Loucy (cell line): ENCODE measurements at regions not wholly inside any gene's neighbourhood (a gene's known extent, or its start where the extent isn't known, plus 50 kb on each side); places are given as distances from the start of the nearest gene placed in this dataset.

Experiments
- H2AFZ ChIP-seq: fragments of 200-600 bp; sonication (generic); 2 replicates; pipeline ENCODE4 v1.6.0; 2016; ENCODE audit warnings: antibody characterized with exemption, mild to moderate bottlenecking, low read length, moderate library complexity
- H3F3A ChIP-seq: fragments of 200-600 bp; 2 replicates; pipeline ENCODE4 v1.6.0; 2016; ENCODE audit warnings: antibody characterized with exemption, low read depth, mild to moderate bottlenecking
- H3K27me3 ChIP-seq: fragments of 200-600 bp; sonication (generic); 2 replicates; pipeline ENCODE4 v1.6.1; 2014; ENCODE audit warnings: low read length, mild to moderate bottlenecking; ENCODE audit not compliant: insufficient read depth, poor library complexity, severe bottlenecking
- H3K36me3 ChIP-seq: fragments of 200-600 bp; sonication (generic); 2 replicates; pipeline ENCODE4 v1.6.1; 2016; ENCODE audit warnings: low read length; ENCODE audit not compliant: insufficient read depth
- H3K4me1 ChIP-seq: fragments of 200-600 bp; sonication (generic); 2 replicates; pipeline ENCODE4 v1.5.1; 2014; ENCODE audit warnings: low read length, mild to moderate bottlenecking; ENCODE audit not compliant: insufficient read depth, poor library complexity, severe bottlenecking
- H3K4me2 ChIP-seq: fragments of 200-600 bp; sonication (generic); 2 replicates; pipeline ENCODE4 v1.6.0; 2014; ENCODE audit warnings: antibody characterized with exemption, low read length, low read depth, mild to moderate bottlenecking; ENCODE audit not compliant: poor library complexity, severe bottlenecking
- H3K4me3 ChIP-seq: fragments of 200-600 bp; sonication (generic); 2 replicates; pipeline ENCODE4 v1.5.1; 2014; ENCODE audit warnings: low read length, mild to moderate bottlenecking, mixed read lengths; ENCODE audit not compliant: poor library complexity, severe bottlenecking
- H3K79me2 ChIP-seq: fragments of 200-600 bp; sonication (generic); 2 replicates; pipeline ENCODE4 v1.6.1; 2014; ENCODE audit warnings: low read length; ENCODE audit not compliant: insufficient read depth
- H3K9ac ChIP-seq: fragments of 200-600 bp; sonication (generic); 2 replicates; pipeline ENCODE4 v1.6.0; 2014; ENCODE audit warnings: mild to moderate bottlenecking, low read depth, low read length, moderate library complexity; ENCODE audit not compliant: poor library complexity, severe bottlenecking
- H3K9me2 ChIP-seq: fragments of 200-600 bp; sonication (generic); replicated peaks from 2 replicates; pipeline ENCODE4 v1.6.1; 2016; ENCODE audit warnings: low read depth, low read length, mixed read lengths
- H3K9me3 ChIP-seq: fragments of 200-600 bp; sonication (generic); 2 replicates; pipeline ENCODE4 v1.6.1; 2014; ENCODE audit warnings: mild to moderate bottlenecking, antibody characterized with exemption, low read length, low read depth; ENCODE audit not compliant: insufficient read depth
- H4K20me1 ChIP-seq: fragments of 200-600 bp; sonication (generic); 2 replicates; pipeline ENCODE4 v1.6.0; 2014; ENCODE audit warnings: antibody characterized with exemption, low read length, mild to moderate bottlenecking; ENCODE audit not compliant: insufficient read depth, poor library complexity, severe bottlenecking
- CTCF ChIP-seq: fragments of 200-600 bp; sonication (generic); conservative IDR thresholded peaks from 2 replicates; pipeline ENCODE4 v1.5.1; 2014; ENCODE audit warnings: mild to moderate bottlenecking, antibody characterized with exemption, low read length
- EZH2phosphoT487 ChIP-seq: fragments of 200-600 bp; IDR thresholded peaks from 2 replicates; pipeline ENCODE4 v1.6.1; 2018; ENCODE audit warnings: antibody characterized with exemption, mild to moderate bottlenecking, moderate library complexity, borderline replicate concordance

- H3K4me2 ChIP-seq = no peak overlapping the region
- no peaks in the 10 kb centered on the region for H4K20me1 ChIP-seq
Observed at GRCh38 chr5:36457511-36458270, 148.7 kb upstream of the SLC1A3 start.

GRCh38 chr5:36458746-36459145, 147.7 kb upstream of the SLC1A3 start:
- Histone ChIP-seq H3K79me2 (no peaks in the 10 kb centered on the region), H3K4me2 (no peak overlapping the region), H3F3A (no peaks in the 10 kb centered on the region), H2AFZ (peak overlapping the region; percentile 30), H3K9ac (no peak overlapping the region), H3K27me3 (no peaks in the 10 kb centered on the region), H3K4me1 (peaks cover 26% of the 10 kb centered on the region), H3K36me3 (no peaks in the 10 kb centered on the region), H3K9me3 (no peaks in the 10 kb centered on the region), H3K9me2 (no peaks in the 10 kb centered on the region), H4K20me1 (no peaks in the 10 kb centered on the region), H3K4me3 (no peak overlapping the region)
- TF ChIP-seq EZH2phosphoT487 (no peak), CTCF (no peak)

More at GRCh38 chr5:36457511-36458270, 148.7 kb upstream of the SLC1A3 start:
- no peak overlapping the region for H3K4me3 ChIP-seq
- no peaks in the 10 kb centered on the region for H3F3A ChIP-seq
- H2AFZ ChIP-seq = no peak overlapping the region
- H3K9me3 ChIP-seq = no peaks in the 10 kb centered on the region
- peaks cover 23% of the 10 kb centered on the region for H3K4me1 ChIP-seq
- H3K79me2 ChIP-seq = no peaks in the 10 kb centered on the region
- TF ChIP-seq CTCF = no peak
- no peak for TF ChIP-seq EZH2phosphoT487
- H3K9ac ChIP-seq = no peak overlapping the region
- H3K36me3 ChIP-seq = no peaks in the 10 kb centered on the region
- no peaks in the 10 kb centered on the region for H3K9me2 ChIP-seq
- H3K27me3 ChIP-seq = no peaks in the 10 kb centered on the region

GRCh38 chr5:36459176-36460135, 146.9 kb upstream of the SLC1A3 start:
- Histone ChIP-seq H3K9me2 (no peaks in the 10 kb centered on the region), H3F3A (no peaks in the 10 kb centered on the region), H3K27me3 (no peaks in the 10 kb centered on the region), H3K4me1 (peaks cover 26% of the 10 kb centered on the region), H3K4me2 (peak overlapping the region; percentile 33), H3K36me3 (no peaks in the 10 kb centered on the region), H3K9ac (no peak overlapping the region), H3K4me3 (no peak overlapping the region), H3K9me3 (no peaks in the 10 kb centered on the region), H3K79me2 (no peaks in the 10 kb centered on the region), H4K20me1 (no peaks in the 10 kb centered on the region), H2AFZ (peak overlapping the region; percentile 67)
- TF ChIP-seq EZH2phosphoT487 = no peak
- peak; percentile 74 for TF ChIP-seq CTCF
